ENCODE measurements at regions not wholly inside any gene's neighbourhood (a gene's known extent, or its start where the extent isn't known, plus 50 kb on each side); places are given as distances from the start of the nearest gene placed in this dataset.
"Not testable (repeated sequence)": the region's sequence is repeated elsewhere in the genome, so short reads cannot be mapped to it uniquely, and the experiment has no call there.

- TF ChIP-seq EZH2 (IDR thresholded peaks at IDR 0.05; ENCODE audit: low read length); CTCF (optimal IDR thresholded peaks at IDR 0.05 in 1 of 3, IDR thresholded peaks at IDR 0.05 in 1 of 3, conservative IDR thresholded peaks at IDR 0.05 in 1 of 3; ENCODE audit: extremely low read depth in 1 of 3, insufficient read depth in 2 of 3, low read length in 3 of 3): not testable (repeated sequence)
Measured at GRCh38 chr12:84154991-84155930, 757.3 kb downstream of the SLC6A15 start.

All from keratinocyte (primary cell).